ENCODE measurements at regions not wholly inside any gene's neighbourhood (a gene's known extent, or its start where the extent isn't known, plus 50 kb on each side); places are given as distances from the start of the nearest gene placed in this dataset.

DNA sequence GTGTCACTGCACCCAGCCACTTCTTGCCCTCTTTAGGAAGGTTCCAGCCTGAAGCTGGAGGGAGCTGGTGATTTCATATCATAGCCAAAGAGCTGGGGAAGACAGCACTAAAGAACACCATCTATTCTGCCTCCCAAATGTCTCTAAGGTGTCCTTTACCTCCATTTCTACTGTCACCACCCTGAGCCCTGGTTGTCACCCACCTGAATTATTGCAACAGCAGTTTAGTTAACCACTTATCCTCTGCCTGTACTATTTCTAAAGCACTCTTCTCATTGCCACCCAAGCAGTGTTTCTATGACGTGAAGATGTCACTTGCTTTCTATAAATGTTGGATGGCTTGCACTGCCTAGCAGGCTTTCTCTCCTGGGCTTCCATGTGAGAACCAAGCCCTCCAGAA is 69.4 kb upstream of the EED start:
- intact Hi-C loops (cut with micrococcal nuclease), result no loop called here
- DNase-seq (ENCODE audit: unreplicated experiment), result no peak
- BruUV-seq (replicated peaks), result no TSS peak
- Mint-ChIP-seq H3K27ac (ENCODE audit: low read depth, unreplicated experiment) (no peak overlapping the region), H3K9me3 (ENCODE audit: unreplicated experiment) (no peaks in the 10 kb centered on the region), H3K36me3 (ENCODE audit: insufficient read depth, unreplicated experiment) (no peaks in the 10 kb centered on the region), H3K4me1 (ENCODE audit: insufficient read depth, unreplicated experiment) (peaks cover 23% of the 10 kb centered on the region), H3K4me3 (ENCODE audit: unreplicated experiment) (no peak overlapping the region), H3K27me3 (ENCODE audit: insufficient read depth, unreplicated experiment) (no peaks in the 10 kb centered on the region)
- CTCF ChIA-PET, result interaction anchor here (0.5 to 1.2 kb wide), 4 partner anchors 18 to 1791 kb away, joined by 3 to 7 read pairs (median 4); no protein-coding TSS in a partner anchor
- TF ChIP-seq, protein P1, sequence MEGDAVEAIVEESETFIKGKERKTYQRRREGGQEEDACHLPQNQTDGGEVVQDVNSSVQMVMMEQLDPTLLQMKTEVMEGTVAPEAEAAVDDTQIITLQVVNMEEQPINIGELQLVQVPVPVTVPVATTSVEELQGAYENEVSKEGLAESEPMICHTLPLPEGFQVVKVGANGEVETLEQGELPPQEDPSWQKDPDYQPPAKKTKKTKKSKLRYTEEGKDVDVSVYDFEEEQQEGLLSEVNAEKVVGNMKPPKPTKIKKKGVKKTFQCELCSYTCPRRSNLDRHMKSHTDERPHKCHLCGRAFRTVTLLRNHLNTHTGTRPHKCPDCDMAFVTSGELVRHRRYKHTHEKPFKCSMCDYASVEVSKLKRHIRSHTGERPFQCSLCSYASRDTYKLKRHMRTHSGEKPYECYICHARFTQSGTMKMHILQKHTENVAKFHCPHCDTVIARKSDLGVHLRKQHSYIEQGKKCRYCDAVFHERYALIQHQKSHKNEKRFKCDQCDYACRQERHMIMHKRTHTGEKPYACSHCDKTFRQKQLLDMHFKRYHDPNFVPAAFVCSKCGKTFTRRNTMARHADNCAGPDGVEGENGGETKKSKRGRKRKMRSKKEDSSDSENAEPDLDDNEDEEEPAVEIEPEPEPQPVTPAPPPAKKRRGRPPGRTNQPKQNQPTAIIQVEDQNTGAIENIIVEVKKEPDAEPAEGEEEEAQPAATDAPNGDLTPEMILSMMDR (IDR thresholded peaks at IDR 0.05; ENCODE audit: unreplicated experiment), result no peak
- POLR2A ChIA-PET, result interaction anchor here (0.9 to 4.0 kb wide), 2 partner anchors 14 to 331 kb away, joined by 3 to 44 read pairs; no protein-coding TSS in a partner anchor

DNA sequence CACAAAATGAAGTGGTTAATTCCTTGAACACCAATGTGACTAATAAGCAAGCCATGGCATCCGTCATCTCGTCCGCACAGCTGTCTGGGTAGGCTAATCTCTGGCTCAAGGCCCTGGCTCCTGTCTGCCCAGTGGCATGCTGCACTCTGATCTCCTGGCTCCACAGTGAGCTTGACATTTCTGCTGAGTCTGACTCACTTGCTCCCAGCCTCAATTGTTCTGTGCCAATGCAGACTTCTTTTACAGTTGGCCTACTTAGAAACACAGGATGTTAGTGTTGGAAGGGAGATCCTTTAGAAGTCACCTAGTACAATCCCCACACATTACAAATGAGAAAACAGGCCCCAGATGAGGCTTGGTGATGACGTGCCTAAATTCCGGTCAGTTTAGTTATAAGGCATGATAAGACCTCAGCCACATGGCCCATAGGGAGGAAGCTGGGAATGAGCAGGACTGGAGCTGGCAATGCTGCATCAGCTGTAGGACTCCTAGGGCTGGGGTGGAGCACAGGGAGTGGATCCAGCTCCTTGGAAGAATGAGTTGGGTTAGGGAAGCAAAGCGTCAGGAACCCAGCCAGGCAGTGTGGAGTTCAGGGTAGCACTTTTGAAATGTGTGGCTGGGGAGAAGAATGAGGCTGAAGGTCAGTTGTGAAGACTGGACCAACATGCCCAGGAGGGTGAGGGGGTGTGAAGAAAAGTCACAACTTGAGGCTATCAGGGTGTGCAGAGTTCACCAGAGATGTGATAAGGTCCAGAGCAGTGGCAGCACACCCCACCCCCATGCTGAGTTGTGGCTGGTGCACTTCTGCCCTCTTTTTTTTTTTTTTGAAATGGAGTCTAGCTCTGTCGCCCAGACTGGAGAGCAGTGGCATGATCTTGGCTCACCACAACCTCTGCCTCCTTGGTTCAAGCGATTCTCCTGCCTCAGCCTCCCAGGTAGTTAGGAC is 70.2 kb upstream of the EED start:
- CTCF ChIA-PET, result interaction anchor here (0.6 to 2.4 kb wide), 11 partner anchors 9 to 132 kb away, joined by 3 to 8 read pairs (median 5); no protein-coding TSS in a partner anchor
- POLR2A ChIA-PET, result interaction anchor here (0.9 to 4.0 kb wide), 8 partner anchors 9 to 330 kb away, joined by 3 to 44 read pairs (median 6); partner anchors contain the start of gene PICALM
- H3K9me3 Mint-ChIP-seq (ENCODE audit: unreplicated experiment), result no peaks in the 10 kb centered on the region
- TF ChIP-seq, protein P1 (IDR thresholded peaks at IDR 0.05; ENCODE audit: unreplicated experiment), result no peak
- H3K27me3 Mint-ChIP-seq (ENCODE audit: insufficient read depth, unreplicated experiment), result no peaks in the 10 kb centered on the region
- no peak overlapping the region for H3K27ac Mint-ChIP-seq (ENCODE audit: low read depth, unreplicated experiment)
- no peaks in the 10 kb centered on the region for H3K36me3 Mint-ChIP-seq (ENCODE audit: insufficient read depth, unreplicated experiment)
- intact Hi-C loops (cut with micrococcal nuclease), result no loop called here
- peak; percentile 93 for DNase-seq (ENCODE audit: unreplicated experiment)
- BruUV-seq (replicated peaks), result TSS peak; percentile 52
- peaks cover 23% of the 10 kb centered on the region for H3K4me1 Mint-ChIP-seq (ENCODE audit: insufficient read depth, unreplicated experiment)
- H3K4me3 Mint-ChIP-seq (ENCODE audit: unreplicated experiment), result no peak overlapping the region

DNA sequence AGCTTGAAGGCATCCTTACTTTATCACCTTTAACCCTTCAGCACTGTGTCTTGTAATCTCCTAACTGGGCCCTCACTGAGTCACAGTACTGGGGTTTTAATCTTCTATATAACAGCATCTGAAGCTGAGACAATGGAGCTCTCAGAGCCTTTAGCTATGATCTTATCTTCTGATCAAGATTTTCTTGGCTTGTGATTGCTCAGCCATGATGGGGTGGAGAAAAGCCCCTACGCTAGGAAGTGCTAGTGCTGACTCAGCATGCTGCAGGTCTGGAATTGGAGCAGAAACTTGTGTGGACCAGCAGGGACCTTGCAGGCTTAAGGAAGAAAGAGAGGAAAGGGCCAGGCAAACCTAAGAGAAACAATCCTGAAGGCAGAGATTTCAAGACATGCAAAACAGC is 71.7 kb upstream of the EED start:
- Mint-ChIP-seq H3K4me1 (ENCODE audit: insufficient read depth, unreplicated experiment) (peaks cover 23% of the 10 kb centered on the region), H3K36me3 (ENCODE audit: insufficient read depth, unreplicated experiment) (no peaks in the 10 kb centered on the region), H3K9me3 (ENCODE audit: unreplicated experiment) (no peaks in the 10 kb centered on the region), H3K27me3 (ENCODE audit: insufficient read depth, unreplicated experiment) (no peaks in the 10 kb centered on the region), H3K27ac (ENCODE audit: low read depth, unreplicated experiment) (no peak overlapping the region), H3K4me3 (ENCODE audit: unreplicated experiment) (no peak overlapping the region)
- DNase-seq (ENCODE audit: unreplicated experiment), result no peak
- POLR2A ChIA-PET, result interaction anchor here (4.0 kb wide), 1 partner anchor 12 kb away, joined by 44 read pairs; no protein-coding TSS in a partner anchor
- CTCF ChIA-PET, result interaction anchor here (0.6 to 2.4 kb wide), 6 partner anchors 11 to 1146 kb away, joined by 3 to 8 read pairs (median 4); no protein-coding TSS in a partner anchor
- TF ChIP-seq, protein P1 (IDR thresholded peaks at IDR 0.05; ENCODE audit: unreplicated experiment), result no peak
- BruUV-seq (replicated peaks), result no TSS peak
- intact Hi-C loops (cut with micrococcal nuclease), result no loop called here

DNA sequence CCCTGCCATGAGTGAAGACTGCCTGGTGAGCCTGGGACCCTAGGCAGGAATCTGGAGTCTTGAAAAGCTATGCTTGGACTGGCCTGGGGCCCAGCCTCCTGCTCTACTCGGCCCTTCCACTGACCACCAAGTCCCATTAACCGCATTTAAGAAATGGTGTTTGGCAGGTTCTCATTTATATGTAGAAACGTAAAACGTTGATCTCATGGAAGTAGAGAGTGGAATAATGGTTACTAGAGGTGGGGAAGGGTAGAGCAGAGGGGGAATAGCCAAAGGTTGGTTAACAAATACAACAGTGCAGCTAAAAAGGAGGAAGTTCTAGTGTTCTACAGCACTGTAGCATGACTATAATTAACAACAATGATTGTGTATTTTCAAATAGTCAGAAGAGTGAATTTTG is 72.9 kb upstream of the EED start:
- no peaks in the 10 kb centered on the region for H3K36me3 Mint-ChIP-seq (ENCODE audit: insufficient read depth, unreplicated experiment)
- ChIA-PET CTCF (interaction anchor here (0.9 to 1.4 kb wide), 2 partner anchors 23 to 46 kb away, joined by 3 to 5 read pairs; no protein-coding TSS in a partner anchor), POLR2A (interaction anchor here (0.8 kb wide), 1 partner anchor 10 kb away, joined by 3 read pairs; no protein-coding TSS in a partner anchor)
- peaks cover 17% of the 10 kb centered on the region for H3K4me1 Mint-ChIP-seq (ENCODE audit: insufficient read depth, unreplicated experiment)
- TF ChIP-seq, protein P1 (IDR thresholded peaks at IDR 0.05; ENCODE audit: unreplicated experiment), result no peak
- DNase-seq (ENCODE audit: unreplicated experiment), result no peak
- no peak overlapping the region for H3K4me3 Mint-ChIP-seq (ENCODE audit: unreplicated experiment)
- no peaks in the 10 kb centered on the region for H3K9me3 Mint-ChIP-seq (ENCODE audit: unreplicated experiment)
- no TSS peak for BruUV-seq (replicated peaks)
- no peak overlapping the region for H3K27ac Mint-ChIP-seq (ENCODE audit: low read depth, unreplicated experiment)
- no peaks in the 10 kb centered on the region for H3K27me3 Mint-ChIP-seq (ENCODE audit: insufficient read depth, unreplicated experiment)
- intact Hi-C loops (cut with micrococcal nuclease), result no loop called here
